SK-N-SH (cell line): ENCODE measurements at regions not wholly inside any gene's neighbourhood (a gene's known extent, or its start where the extent isn't known, plus 50 kb on each side); places are given as distances from the start of the nearest gene placed in this dataset.

Experiments used
- CTCF ChIA-PET: fragments of 300-600, 350-600 bp; formaldehyde crosslinking; extraction: SDS; loops from one replicate; lab custom pipeline; 2021; lab: Yijun Ruan, JAX
- POLR2A ChIA-PET: fragments of 350-600 bp; sonication (Branson Sonifier 250); formaldehyde crosslinking; extraction: SDS; loops from one replicate; lab custom pipeline; 2020; ENCODE audit warnings: antibody characterized with exemption, inconsistent platforms; lab: Yijun Ruan, JAX
- DNase-seq: peaks from one replicate; pipeline ENCODE4 v3.0.0; 2012
- H2AFZ ChIP-seq: fragments of 200-600 bp; sonication (generic); 2 replicates; pipeline ENCODE4 v1.8.1; 2016; ENCODE audit warnings: antibody characterized with exemption, mild to moderate bottlenecking, low read depth
- H3F3A ChIP-seq: fragments of 200-600 bp; sonication (generic); replicated peaks from 2 replicates; pipeline ENCODE3; 2016; ENCODE audit warnings: antibody characterized with exemption, mild to moderate bottlenecking; ENCODE audit not compliant: insufficient read depth
- H3K27ac ChIP-seq, 2 experiments: fragments of 200-500 bp in 1 of 2; fragments of 200-600 bp in 1 of 2; sonication (Bioruptor generic) in 1 of 2; sonication (generic), shearing (Covaris generic) in 1 of 2; 2 replicates each; pipeline versions ENCODE4 v1.5.1 to v1.6.1; 2014 to 2016; ENCODE audit warnings: low read depth in 2 of 2, inconsistent platforms in 1 of 2, low read length in 1 of 2, mild to moderate bottlenecking in 1 of 2, mixed read lengths in 1 of 2
- H3K27me3 ChIP-seq: fragments of 200-600 bp; sonication (generic), shearing (Covaris generic); 2 replicates; pipeline ENCODE4 v1.6.1; 2016; ENCODE audit warnings: mixed run types; ENCODE audit not compliant: insufficient read depth
- H3K36me3 ChIP-seq, 2 experiments: fragments of 200-500 bp in 1 of 2; fragments of 200-600 bp in 1 of 2; sonication (Bioruptor generic) in 1 of 2; sonication (generic) in 1 of 2; replicated peaks in 1 of 2; 2 replicates each; pipeline versions ENCODE3 to v1.5.1; 2014 to 2016; ENCODE audit warnings: low read length in 1 of 2, mild to moderate bottlenecking in 1 of 2; ENCODE audit not compliant: insufficient read depth in 2 of 2, control insufficient read depth in 1 of 2
- H3K4me1 ChIP-seq, 2 experiments: fragments of 200-500 bp in 1 of 2; fragments of 200-600 bp in 1 of 2; sonication (Bioruptor generic) in 1 of 2; sonication (generic), shearing (Covaris generic) in 1 of 2; 2 replicates each; pipeline versions ENCODE4 v1.5.1 to v1.6.1; 2014 to 2016; ENCODE audit warnings: low read depth in 1 of 2, low read length in 1 of 2, mixed run types in 1 of 2; ENCODE audit not compliant: insufficient read depth in 2 of 2, control insufficient read depth in 1 of 2
- H3K4me2 ChIP-seq: fragments of 200-600 bp; sonication (generic), shearing (Covaris generic); 2 replicates; pipeline ENCODE4 v1.6.1; 2017; ENCODE audit warnings: mixed run types
- H3K4me3 ChIP-seq, 2 experiments: fragments of 200-500 bp in 1 of 2; fragments of 200-600 bp in 1 of 2; sonication (Bioruptor generic) in 1 of 2; sonication (generic), shearing (Covaris generic) in 1 of 2; 2 replicates each; pipeline versions ENCODE4 v1.5.1 to v1.8.1; 2014 to 2016; ENCODE audit warnings: low read depth in 2 of 2, inconsistent platforms in 1 of 2, low read length in 1 of 2, mild to moderate bottlenecking in 1 of 2, mixed read lengths in 1 of 2, moderate library complexity in 1 of 2
- H3K79me2 ChIP-seq: fragments of 200-600 bp; sonication (generic); 2 replicates; pipeline ENCODE4 v1.8.1; 2017; ENCODE audit warnings: mild to moderate bottlenecking; ENCODE audit not compliant: insufficient read depth
- H3K9ac ChIP-seq: fragments of 200-600 bp; sonication (generic); 2 replicates; pipeline ENCODE4 v1.6.1; 2017; ENCODE audit warnings: mixed run types
- H3K9me2 ChIP-seq: fragments of 200-600 bp; sonication (generic); 2 replicates; pipeline ENCODE4 v1.6.1; 2017; ENCODE audit warnings: mixed run types
- H3K9me3 ChIP-seq: fragments of 200-600 bp; sonication (generic); 2 replicates; pipeline ENCODE4 v1.6.1; 2017; ENCODE audit warnings: mixed run types, mild to moderate bottlenecking, moderate library complexity
- H4K20me1 ChIP-seq: fragments of 200-600 bp; sonication (generic); 2 replicates; pipeline ENCODE4 v1.6.1; 2017; ENCODE audit warnings: mild to moderate bottlenecking, mixed run types; ENCODE audit not compliant: insufficient read depth
- CHD2 ChIP-seq: fragments of 150-350 bp; IDR thresholded peaks from 2 replicates; pipeline ENCODE4 v1.6.1; 2018; ENCODE audit warnings: low read length; ENCODE audit not compliant: partially characterized antibody
- ELF1 ChIP-seq: IDR thresholded peaks from 2 replicates; pipeline ENCODE4 v1.4.0; 2012
- EZH2phosphoT487 ChIP-seq: fragments of 200-600 bp; sonication (generic); IDR thresholded peaks from 2 replicates; pipeline ENCODE4 v1.6.1; 2017; ENCODE audit warnings: low read depth, mixed run types, mild to moderate bottlenecking, antibody characterized with exemption, moderate library complexity, borderline replicate concordance
- FOXJ3 ChIP-seq: sonication (generic); formaldehyde crosslinking; IDR thresholded peaks from 2 replicates; pipeline ENCODE4 v1.5.1; 2020; ENCODE audit warnings: mild to moderate bottlenecking, missing genetic modification reagents
- GABPA ChIP-seq: IDR thresholded peaks from 2 replicates; pipeline ENCODE4 v1.4.0; 2012; ENCODE audit warnings: low read depth, mild to moderate bottlenecking
- RAD21 ChIP-seq: IDR thresholded peaks from 2 replicates; pipeline ENCODE4 v1.6.1; 2012; ENCODE audit warnings: mild to moderate bottlenecking, low read length
- RCOR1 ChIP-seq: fragments of 150-350 bp; IDR thresholded peaks from 2 replicates; pipeline ENCODE4 v1.6.1; 2017; ENCODE audit warnings: antibody characterized with exemption, low read length
- WGBS: methylation state at CpG from one replicate; pipeline ENCODE4 v1.1.6; 2017; ENCODE audit warnings: low lambda C conversion rate; 5-methylcytosine and 5-hydroxymethylcytosine counted together
- TF ChIP-seq, protein P1 (sequence below): IDR thresholded peaks from 2 replicates; pipeline ENCODE4 v1.4.0; 2012; ENCODE audit warnings: low read depth
- TF ChIP-seq, protein P2 (sequence below): IDR thresholded peaks from 2 replicates; pipeline ENCODE4; 2012
- TF ChIP-seq, protein P3 (sequence below): IDR thresholded peaks from 2 replicates; pipeline ENCODE4 v1.6.1; 2012; ENCODE audit warnings: mild to moderate bottlenecking, low read depth, low read length, moderate library complexity
- TF ChIP-seq, protein P4 (sequence below): IDR thresholded peaks from 2 replicates; pipeline ENCODE4 v1.4.0; 2012; ENCODE audit warnings: low read depth, borderline replicate concordance
- TF ChIP-seq, protein P5 (sequence below): fragments of 200-600 bp; sonication (generic); IDR thresholded peaks from 2 replicates; pipeline ENCODE4 v1.6.1; 2017; ENCODE audit warnings: antibody characterized with exemption, mild to moderate bottlenecking, moderate library complexity

DNA sequence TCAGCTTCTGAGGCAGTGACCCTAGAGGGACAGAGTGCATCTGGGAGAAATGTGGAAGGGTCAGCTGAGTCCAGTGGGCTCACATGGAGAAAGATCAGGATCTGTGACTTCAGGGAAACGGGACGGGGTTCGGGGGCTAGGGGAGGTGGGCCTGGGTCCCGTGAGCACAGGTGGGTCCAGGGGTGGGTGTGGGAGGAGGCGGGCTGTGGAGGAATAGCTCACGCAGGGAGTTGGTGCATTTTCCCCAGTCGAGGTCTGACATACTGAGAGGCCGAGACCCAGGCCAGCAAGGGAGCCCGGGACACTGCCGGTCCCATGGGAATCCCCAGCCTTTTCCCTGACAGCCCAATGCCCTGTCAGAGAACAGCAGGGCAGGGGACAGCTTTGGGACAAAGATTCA, 93.1 kb downstream of the TNFAIP2 start:
- Histone ChIP-seq H3K4me1 (no peaks in the 10 kb centered on the region), H2AFZ (no peak overlapping the region), H3K36me3 (no peaks in the 10 kb centered on the region), H3K4me3 (no peak overlapping the region), H3K27me3 (no peaks in the 10 kb centered on the region), H3K9me2 (no peaks in the 10 kb centered on the region), H4K20me1 (no peaks in the 10 kb centered on the region), H3K79me2 (no peaks in the 10 kb centered on the region), H3K9me3 (no peaks in the 10 kb centered on the region), H3K9ac (no peak overlapping the region), H3K27ac (no peak overlapping the region), H3F3A (no peaks in the 10 kb centered on the region), H3K4me2 (no peak overlapping the region)
- TF ChIP-seq RCOR1 (no peak), RAD21 (no peak), ELF1 (no peak), EZH2phosphoT487 (no peak), CHD2 (no peak), GABPA (no peak), FOXJ3 (CRISPR knock-in tag) (no peak)
- TF ChIP-seq, protein P1, sequence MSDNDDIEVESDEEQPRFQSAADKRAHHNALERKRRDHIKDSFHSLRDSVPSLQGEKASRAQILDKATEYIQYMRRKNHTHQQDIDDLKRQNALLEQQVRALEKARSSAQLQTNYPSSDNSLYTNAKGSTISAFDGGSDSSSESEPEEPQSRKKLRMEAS, result no peak
- TF ChIP-seq, protein P2, sequence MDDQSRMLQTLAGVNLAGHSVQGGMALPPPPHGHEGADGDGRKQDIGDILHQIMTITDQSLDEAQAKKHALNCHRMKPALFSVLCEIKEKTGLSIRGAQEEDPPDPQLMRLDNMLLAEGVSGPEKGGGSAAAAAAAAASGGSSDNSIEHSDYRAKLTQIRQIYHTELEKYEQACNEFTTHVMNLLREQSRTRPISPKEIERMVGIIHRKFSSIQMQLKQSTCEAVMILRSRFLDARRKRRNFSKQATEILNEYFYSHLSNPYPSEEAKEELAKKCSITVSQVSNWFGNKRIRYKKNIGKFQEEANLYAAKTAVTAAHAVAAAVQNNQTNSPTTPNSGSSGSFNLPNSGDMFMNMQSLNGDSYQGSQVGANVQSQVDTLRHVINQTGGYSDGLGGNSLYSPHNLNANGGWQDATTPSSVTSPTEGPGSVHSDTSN, result no peak
- TF ChIP-seq, protein P3, sequence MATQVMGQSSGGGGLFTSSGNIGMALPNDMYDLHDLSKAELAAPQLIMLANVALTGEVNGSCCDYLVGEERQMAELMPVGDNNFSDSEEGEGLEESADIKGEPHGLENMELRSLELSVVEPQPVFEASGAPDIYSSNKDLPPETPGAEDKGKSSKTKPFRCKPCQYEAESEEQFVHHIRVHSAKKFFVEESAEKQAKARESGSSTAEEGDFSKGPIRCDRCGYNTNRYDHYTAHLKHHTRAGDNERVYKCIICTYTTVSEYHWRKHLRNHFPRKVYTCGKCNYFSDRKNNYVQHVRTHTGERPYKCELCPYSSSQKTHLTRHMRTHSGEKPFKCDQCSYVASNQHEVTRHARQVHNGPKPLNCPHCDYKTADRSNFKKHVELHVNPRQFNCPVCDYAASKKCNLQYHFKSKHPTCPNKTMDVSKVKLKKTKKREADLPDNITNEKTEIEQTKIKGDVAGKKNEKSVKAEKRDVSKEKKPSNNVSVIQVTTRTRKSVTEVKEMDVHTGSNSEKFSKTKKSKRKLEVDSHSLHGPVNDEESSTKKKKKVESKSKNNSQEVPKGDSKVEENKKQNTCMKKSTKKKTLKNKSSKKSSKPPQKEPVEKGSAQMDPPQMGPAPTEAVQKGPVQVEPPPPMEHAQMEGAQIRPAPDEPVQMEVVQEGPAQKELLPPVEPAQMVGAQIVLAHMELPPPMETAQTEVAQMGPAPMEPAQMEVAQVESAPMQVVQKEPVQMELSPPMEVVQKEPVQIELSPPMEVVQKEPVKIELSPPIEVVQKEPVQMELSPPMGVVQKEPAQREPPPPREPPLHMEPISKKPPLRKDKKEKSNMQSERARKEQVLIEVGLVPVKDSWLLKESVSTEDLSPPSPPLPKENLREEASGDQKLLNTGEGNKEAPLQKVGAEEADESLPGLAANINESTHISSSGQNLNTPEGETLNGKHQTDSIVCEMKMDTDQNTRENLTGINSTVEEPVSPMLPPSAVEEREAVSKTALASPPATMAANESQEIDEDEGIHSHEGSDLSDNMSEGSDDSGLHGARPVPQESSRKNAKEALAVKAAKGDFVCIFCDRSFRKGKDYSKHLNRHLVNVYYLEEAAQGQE, result no peak
- TF ChIP-seq, protein P4, sequence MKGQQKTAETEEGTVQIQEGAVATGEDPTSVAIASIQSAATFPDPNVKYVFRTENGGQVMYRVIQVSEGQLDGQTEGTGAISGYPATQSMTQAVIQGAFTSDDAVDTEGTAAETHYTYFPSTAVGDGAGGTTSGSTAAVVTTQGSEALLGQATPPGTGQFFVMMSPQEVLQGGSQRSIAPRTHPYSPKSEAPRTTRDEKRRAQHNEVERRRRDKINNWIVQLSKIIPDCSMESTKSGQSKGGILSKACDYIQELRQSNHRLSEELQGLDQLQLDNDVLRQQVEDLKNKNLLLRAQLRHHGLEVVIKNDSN, result no peak
- TF ChIP-seq, protein P5, sequence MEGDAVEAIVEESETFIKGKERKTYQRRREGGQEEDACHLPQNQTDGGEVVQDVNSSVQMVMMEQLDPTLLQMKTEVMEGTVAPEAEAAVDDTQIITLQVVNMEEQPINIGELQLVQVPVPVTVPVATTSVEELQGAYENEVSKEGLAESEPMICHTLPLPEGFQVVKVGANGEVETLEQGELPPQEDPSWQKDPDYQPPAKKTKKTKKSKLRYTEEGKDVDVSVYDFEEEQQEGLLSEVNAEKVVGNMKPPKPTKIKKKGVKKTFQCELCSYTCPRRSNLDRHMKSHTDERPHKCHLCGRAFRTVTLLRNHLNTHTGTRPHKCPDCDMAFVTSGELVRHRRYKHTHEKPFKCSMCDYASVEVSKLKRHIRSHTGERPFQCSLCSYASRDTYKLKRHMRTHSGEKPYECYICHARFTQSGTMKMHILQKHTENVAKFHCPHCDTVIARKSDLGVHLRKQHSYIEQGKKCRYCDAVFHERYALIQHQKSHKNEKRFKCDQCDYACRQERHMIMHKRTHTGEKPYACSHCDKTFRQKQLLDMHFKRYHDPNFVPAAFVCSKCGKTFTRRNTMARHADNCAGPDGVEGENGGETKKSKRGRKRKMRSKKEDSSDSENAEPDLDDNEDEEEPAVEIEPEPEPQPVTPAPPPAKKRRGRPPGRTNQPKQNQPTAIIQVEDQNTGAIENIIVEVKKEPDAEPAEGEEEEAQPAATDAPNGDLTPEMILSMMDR, result no peak
- POLR2A ChIA-PET, result no interaction called here
- CTCF ChIA-PET, result interaction anchor here (1.2 kb wide), 1 partner anchor 76 kb away, joined by 3 read pairs; no protein-coding TSS in a partner anchor
- DNase-seq, result no peak
- 86% methylated on average over 9 of the region's 10 CpGs for WGBS
